ENCODE measurements at regions not wholly inside any gene's neighbourhood (a gene's known extent, or its start where the extent isn't known, plus 50 kb on each side); places are given as distances from the start of the nearest gene placed in this dataset.

GRCh38 chr9:28607843-28608242, 1034.6 kb upstream of the C9orf72 start:
- H3K4me3 ChIP-seq (replicated peaks; ENCODE audit: low read depth, low read length) = no peak overlapping the region
- TF ChIP-seq CTCF (IDR thresholded peaks at IDR 0.05; ENCODE audit: low read length, missing control alignments) = no peak
- no peak for DNase-seq (ENCODE audit: low read depth)

DNA sequence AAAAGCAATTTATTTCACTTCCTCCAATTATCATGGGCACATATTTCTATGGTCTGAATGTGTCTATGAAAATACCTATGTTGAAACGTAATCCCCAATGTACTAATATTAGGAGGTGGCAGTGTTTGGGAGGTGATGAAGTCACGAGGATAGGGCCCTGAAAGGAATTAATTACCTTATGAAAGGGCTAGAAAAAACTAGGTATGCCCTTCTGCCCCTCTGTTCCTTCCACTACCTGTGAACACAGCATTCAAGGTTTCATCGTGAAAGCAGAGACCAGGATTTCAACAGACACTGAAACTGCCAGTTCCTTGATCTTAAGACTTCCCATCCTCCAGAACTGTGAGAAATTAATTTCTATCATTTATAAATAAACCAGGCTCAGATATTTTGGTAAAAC, 1037.1 kb upstream of the C9orf72 start:
- DNase-seq (ENCODE audit: low read depth) = no peak
- H3K4me3 ChIP-seq (replicated peaks; ENCODE audit: low read depth, low read length) = no peak overlapping the region
- no peak for TF ChIP-seq CTCF (IDR thresholded peaks at IDR 0.05; ENCODE audit: low read length, missing control alignments)

GRCh38 chr9:28616310-28616709, 1043.0 kb upstream of the C9orf72 start:
- no peak overlapping the region for H3K4me3 ChIP-seq (replicated peaks; ENCODE audit: low read depth, low read length)
- TF ChIP-seq CTCF (IDR thresholded peaks at IDR 0.05; ENCODE audit: low read length, missing control alignments) = no peak
- DNase-seq (ENCODE audit: low read depth) = no peak

- no peak for TF ChIP-seq CTCF (IDR thresholded peaks at IDR 0.05; ENCODE audit: low read length, missing control alignments)
- DNase-seq (ENCODE audit: low read depth) = no peak
- H3K4me3 ChIP-seq (replicated peaks; ENCODE audit: low read depth, low read length) = no peak overlapping the region
Observed at GRCh38 chr9:28620011-28620410, 1046.7 kb upstream of the C9orf72 start.

- DNase-seq (ENCODE audit: low read depth) = no peak
- H3K4me3 ChIP-seq (replicated peaks; ENCODE audit: low read depth, low read length) = no peak overlapping the region
- no peak for TF ChIP-seq CTCF (IDR thresholded peaks at IDR 0.05; ENCODE audit: low read length, missing control alignments)
Observed at GRCh38 chr9:28620661-28621060, 1047.4 kb upstream of the C9orf72 start.

DNA sequence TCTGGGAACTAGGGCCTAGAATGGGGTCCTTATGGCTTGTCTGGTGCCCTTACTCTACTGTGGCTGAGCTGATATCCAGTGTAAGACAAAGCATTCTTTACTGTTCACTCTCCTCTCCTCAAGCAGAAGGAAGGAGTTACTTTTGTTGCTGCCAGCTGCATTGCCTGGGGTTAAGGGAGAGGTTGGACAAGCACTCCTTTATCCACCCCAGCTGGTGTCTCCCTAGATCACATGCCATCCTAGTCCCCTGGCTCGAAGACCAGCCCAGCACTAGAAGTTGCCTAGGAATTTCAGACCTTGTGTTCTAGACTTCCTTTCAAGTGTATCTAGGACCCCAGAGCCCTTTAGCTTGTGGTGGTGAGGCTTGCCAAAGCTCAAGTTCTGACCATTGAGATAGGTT, 1051.5 kb upstream of the C9orf72 start:
- TF ChIP-seq CTCF (IDR thresholded peaks at IDR 0.05; ENCODE audit: low read length, missing control alignments) = no peak
- H3K4me3 ChIP-seq (replicated peaks; ENCODE audit: low read depth, low read length) = no peak overlapping the region
- no peak for DNase-seq (ENCODE audit: low read depth)

GRCh38 chr9:28628031-28628430, 1054.8 kb upstream of the C9orf72 start:
- H3K4me3 ChIP-seq (replicated peaks; ENCODE audit: low read depth, low read length) = no peak overlapping the region
- no peak for TF ChIP-seq CTCF (IDR thresholded peaks at IDR 0.05; ENCODE audit: low read length, missing control alignments)
- no peak for DNase-seq (ENCODE audit: low read depth)

All from fibroblast of pulmonary artery (primary cell).